ENCODE measurements at regions not wholly inside any gene's neighbourhood (a gene's known extent, or its start where the extent isn't known, plus 50 kb on each side); places are given as distances from the start of the nearest gene placed in this dataset.
A peak's percentile ranks its signal among the peaks of the same experiment; 100 is the strongest.
"Not testable (repeated sequence)": the region's sequence is repeated elsewhere in the genome, so short reads cannot be mapped to it uniquely, and the experiment has no call there.

DNA sequence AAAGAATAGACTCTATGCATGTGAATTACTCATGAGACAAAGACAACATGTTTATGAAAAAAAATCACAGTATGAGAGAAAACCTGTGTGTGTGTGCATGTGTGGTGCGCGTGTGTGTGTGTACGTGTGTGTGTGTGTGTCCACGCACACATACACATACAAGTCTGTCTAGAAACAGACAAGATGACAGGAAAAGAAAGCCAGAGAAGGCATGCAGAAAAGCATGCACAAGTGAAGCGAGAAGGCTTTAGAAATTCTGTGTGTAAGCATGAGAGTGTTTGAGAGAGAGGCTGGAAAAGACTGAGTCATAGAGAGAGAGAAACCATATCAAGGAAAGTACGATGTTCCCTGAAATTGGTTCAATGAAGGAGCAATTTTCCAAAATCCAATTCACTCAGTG, 566.4 kb upstream of the C16orf82 start:
- DNase-seq (ENCODE audit: low read depth) = no peak

DNA sequence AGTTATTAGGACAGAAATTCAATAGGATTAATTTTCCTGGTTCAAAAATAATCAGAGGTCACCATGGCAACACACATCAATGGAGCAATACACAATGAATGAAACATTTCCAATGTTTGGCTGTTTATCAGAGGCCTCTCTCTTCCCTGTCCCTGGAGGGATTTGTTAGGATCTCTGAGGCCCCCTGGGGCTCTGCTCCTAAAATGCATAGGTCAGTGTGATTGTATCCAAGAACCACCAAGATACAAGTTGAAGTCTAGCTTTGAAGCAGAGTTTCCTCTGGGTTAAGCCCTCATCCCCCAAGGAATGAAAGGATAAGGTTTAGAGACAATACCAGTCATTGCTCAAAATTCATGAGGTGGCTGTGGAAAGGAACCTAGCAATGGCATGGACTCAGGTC, 561.2 kb upstream of the C16orf82 start:
- DNase-seq (ENCODE audit: low read depth) = no peak

DNA sequence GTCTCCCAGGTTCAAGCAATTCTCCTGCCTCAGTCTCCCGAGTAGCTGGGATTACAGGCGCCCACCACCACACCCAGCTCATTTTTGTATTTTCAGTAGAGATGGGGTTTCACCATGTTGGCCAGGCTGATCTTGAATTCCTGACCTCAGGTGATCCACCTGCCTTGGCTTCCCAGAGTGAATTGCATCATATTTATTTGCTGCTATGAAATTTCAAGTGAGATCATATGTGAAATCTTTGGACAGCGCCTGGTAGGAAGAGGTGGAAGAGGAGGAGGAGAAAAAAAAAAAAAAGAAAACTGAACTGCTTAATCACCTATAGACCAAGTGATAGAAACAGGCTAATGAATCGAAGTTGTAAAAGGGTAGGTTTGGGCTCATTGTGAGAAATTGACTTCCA, 557.8 kb upstream of the C16orf82 start:
- DNase-seq (ENCODE audit: low read depth) = not testable (repeated sequence)

DNA sequence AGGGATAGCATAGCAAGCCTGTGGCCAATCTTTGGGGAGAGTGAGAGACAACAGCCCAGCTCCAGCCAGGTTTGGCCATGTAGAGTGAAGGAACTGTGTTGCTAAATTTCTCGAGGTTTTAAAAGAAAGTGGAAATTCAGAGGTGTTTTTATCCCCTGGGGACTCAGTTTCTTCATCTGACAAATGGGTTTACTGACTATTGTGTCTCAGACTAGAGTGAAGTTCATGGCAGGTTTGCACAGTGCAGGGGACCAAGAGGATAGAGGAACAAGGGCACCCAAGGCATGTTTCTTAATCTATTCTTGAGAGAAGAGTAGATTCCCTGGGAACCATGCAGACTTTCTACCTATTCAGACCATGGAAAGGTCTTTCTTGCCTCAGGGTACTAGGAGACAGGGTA, 555.8 kb upstream of the C16orf82 start:
- no peak for DNase-seq (ENCODE audit: low read depth)

DNA sequence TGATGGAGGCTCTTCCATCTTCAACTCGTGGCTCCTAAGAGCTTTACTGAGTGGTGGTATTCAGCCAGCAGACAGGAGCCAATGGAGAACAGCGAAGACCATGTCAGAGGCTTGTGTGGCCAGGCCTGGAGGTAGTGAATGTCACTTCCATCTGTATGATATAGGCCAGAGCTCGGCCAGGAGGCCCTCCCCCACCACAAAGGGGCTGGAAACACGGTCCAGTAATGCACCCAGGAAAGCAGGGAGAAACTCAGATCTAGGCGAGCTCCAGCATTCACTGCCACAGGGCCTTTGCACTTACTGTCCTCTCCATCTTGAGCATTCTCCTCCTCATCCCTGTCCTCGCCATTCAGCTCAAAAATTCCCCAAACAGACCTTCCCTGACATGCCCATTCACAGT, 555.3 kb upstream of the C16orf82 start:
- DNase-seq (ENCODE audit: low read depth) = no peak

DNA sequence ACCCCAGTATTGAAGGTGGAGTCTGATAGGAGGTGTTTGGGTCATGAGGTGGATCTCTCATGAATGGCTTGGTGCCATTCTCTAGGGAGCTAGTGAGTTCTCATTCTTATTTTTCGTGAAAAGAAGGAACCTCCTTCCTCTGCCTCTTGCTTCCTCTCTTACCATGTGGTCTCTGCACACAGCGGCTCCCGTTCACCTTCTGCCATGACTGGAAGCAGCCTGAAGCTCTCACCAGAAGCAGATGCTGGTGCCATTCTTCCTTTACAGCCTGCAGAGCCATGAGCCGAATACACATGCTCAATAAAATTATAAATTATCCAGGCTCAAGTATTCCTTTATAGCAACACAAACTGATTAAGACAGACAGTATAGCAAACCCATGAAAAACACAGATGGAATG, 545.1 kb upstream of the C16orf82 start:
- no peak for DNase-seq (ENCODE audit: low read depth)

DNA sequence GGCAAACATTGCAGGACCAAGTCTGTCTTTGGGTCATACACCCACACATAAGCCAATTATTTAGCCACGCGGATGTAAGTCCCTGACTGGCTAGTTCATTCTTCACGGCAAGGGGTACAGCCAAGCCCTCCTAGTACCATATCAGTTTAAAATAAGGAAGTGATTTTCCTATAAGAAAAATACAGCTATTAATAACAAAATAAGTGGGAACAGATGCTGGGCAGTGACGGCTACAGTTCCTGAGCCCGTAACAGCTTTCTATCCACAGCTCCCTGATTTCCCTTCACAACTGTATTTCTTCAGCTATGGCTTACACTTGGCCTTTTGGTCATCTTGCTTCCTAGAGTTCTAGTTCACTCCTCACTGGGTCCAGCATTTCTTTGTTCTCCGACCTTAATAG, 542.4 kb upstream of the C16orf82 start:
- DNase-seq (ENCODE audit: low read depth) = no peak

DNA sequence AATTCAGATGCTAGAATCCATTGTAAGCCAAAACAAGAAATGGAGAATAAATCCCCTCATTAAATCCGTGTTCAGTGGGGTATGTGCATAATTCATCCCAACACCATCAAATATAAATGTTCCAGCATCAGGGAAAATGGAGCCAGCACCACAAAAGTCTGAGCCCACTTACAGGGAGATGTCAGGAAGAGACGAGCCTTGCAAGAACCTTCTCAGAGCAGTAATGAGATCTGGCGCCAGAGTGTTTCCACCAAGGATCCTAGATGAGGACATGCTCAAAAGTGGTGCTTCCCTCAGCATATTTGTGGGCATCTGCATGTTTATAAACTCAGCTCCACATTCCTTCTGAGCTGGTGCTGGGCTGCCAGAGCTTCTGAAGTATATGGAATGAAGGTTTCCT, 541.9 kb upstream of the C16orf82 start:
- no peak for DNase-seq (ENCODE audit: low read depth)

DNA sequence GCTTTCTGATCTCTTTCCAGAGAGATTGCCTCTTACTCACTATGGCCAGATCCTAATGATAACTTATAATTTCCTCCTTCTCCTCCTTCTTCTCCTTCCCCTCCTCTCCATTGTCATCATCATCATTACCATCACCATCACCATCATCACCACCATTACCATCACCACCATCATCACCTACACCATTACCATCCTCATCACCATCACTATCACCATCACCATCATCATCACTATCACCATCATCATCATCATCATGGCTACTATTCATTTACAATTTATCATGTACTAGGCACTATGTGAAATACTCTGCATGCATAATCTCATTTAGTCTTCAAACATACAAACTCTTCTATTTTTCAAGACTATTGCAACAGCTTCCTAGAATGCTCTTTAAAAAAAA, 540.9 kb upstream of the C16orf82 start:
- no peak for DNase-seq (ENCODE audit: low read depth)

DNA sequence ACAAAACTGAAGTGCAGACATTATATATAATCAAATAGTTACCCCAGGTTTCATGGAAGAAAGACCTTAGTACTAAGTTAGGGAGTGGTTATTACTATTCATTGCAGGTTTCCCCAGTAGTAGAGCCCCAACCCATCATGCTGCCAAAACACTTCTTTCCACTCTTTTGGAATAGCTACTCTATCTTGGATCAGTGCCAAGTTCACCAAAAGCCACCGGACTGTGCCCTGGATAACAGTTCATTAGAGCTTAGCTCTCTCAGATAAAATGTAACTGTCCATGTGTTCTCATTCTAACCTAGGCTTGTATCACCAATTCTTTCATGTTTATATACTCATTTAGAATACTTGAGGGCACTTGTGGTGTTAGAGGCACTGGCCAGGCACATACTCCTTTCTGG, 540.1 kb upstream of the C16orf82 start:
- DNase-seq (ENCODE audit: low read depth) = no peak

DNA sequence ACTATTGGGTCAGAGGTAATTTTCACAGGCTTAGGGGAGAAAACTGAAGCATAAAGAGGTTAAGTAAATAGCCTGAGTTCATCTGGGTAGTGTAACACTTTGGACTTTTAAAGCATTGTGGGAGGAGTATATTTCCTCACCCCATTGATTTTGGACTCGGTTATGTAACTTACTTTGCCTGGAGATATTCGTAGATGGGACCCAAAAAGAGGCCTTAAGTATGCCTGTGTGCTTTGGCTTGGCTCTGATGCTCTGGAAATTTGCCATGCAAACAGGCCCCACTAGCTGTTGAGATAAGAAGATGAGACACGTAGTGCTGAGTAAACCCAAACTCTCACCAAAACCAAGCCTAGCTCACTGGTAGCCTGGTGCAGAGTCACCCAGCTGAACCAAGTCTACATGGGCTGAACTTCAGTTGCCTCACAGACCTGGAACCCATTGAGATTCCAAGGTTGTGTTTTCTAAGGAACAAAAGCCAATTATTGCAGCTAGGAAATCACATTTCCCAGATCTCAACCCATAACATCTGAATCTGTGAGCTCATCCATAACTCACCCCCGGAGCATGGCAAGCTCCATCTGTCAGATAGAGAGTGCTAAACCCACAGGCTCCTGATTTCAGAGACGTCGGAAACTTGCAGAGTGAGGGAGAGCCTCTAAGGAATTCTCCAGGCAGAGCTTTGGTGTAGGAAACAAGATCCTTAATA, 536.0 kb upstream of the C16orf82 start:
- DNase-seq (ENCODE audit: low read depth) = no peak

DNA sequence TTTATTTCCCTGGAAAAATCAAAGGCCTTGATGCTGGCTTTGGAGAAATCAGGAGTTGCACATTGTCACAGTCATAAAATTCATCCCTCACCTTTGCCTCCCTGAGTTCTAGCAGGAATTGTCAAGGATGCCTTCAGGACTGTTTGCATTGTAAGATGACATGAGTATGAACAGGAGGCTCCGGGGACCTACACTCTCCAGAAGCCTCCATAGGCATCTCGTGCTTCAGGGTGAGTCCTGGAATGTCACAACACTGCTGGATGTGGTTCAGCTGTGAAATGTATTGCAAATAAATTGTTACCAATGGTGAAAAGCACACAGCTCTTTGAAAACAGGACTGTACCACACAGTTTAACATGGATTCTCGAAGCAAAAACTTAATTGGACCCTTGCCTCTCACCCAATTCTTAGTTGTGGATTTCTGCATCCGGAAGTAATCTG, 535.4 kb upstream of the C16orf82 start:
- DNase-seq (ENCODE audit: low read depth) = no peak

DNA sequence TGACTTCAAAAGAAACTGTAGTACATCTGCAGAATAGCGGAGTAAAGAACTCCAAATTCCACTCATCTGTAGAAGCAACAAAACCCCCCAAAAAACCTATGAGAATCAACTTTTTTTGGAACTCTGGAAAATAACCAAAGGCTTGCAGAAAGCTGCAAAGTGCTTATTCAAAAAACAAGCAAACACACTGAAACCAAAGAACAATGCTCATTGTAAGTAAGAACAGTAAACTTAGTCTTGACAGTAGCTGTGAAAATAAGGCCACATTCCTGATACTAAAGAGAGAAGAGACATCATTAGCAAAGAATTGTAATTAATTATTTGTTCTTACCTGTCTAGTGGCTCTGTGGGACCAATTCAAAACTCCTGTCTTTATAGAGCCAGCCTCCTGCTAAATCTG, 534.3 kb upstream of the C16orf82 start:
- no peak for DNase-seq (ENCODE audit: low read depth)

DNA sequence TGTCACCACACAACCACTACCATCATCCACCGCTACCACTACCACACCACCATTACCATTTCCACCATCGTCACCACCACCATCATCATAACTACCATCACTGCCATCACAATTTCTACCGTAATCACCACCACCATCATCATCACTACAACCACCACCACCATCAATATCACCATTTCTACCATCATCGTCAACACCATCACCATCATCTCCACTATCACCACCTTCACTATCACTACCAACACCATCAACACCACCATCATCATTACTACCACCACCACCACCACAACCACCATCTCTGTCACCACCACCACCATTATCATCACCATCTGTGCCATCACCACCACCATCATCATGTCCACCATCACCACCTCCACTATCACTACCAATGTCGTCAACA, 524.5 kb upstream of the C16orf82 start:
- DNase-seq (ENCODE audit: low read depth) = no peak

DNA sequence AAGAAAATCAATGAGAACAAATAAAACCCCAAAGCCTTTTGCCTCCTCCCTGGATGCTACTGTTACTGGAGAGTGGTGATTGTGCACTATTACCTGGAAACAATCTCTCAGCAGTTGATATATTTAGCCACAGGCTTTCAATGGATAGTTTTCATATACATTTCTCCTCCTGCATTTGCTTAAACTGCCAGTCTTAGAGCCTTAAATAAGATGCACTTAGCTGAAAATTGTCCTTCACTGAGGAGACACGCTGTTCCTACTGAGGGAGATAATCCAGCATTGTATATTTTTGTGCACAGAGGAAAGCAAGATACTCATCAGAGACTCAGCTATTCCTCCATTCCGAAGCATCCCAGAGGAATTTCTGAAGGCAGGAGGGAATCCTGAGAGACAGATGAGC, 520.2 kb upstream of the C16orf82 start:
- DNase-seq (ENCODE audit: low read depth) = no peak

DNA sequence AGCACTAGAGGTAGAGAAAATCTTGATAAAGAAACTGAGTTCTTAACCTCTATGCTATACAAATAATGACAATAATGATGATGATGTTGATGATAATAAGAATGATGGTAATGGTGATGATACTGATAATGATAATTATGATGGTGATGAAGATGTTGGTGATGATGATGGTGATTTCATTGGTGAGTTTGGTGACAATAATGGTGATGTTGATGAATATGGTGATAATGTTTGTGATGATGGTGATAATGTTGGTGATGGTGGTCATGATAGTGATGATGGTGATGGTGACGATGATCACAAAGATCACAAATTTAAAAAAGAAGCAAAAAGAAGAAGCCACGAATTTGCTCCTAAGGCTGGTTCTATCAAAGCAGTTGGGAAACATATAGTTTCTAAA, 519.0 kb upstream of the C16orf82 start:
- no peak for DNase-seq (ENCODE audit: low read depth)

DNA sequence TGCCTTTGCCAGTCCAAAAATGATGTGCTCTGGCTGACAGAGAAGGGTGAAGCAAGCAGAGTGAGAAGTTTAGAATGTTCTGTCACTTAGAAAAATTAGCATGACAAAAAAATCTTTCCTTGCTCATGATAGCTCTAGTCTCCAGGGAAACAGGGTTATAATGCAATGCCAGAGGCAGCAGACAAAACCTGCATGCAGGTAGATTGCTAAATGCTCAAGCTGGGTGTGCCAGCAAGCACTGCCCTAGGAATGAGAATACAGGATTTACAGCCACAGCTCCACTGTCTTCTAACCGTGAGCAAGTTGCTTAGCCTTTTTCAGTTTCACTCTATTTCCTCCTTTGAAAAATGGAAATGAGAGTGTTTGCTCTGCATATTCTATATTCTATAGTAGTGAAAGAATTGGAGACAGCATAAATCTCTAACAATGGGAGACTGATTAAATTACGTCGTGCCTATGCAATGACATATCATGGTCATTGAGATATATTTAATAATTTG, 516.6 kb upstream of the C16orf82 start:
- DNase-seq (ENCODE audit: low read depth) = no peak

DNA sequence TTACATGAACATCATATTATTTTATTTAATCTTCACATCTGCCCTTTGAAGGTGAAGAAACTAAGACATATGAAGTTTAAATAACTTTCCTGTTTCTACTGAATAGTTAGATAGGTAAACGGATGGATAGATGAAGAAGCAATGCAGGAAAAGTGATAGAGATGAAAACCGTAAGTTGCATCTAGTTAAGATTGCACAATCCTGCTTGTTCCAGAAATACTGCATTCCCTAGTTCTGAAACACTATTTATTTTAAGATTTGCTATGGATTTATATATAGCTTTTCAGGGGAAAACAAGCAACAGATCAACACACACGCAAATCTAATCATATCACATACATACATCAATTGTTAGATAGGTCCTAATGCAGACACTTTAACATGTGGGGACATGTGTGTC, 512.7 kb upstream of the C16orf82 start:
- no peak for DNase-seq (ENCODE audit: low read depth)

DNA sequence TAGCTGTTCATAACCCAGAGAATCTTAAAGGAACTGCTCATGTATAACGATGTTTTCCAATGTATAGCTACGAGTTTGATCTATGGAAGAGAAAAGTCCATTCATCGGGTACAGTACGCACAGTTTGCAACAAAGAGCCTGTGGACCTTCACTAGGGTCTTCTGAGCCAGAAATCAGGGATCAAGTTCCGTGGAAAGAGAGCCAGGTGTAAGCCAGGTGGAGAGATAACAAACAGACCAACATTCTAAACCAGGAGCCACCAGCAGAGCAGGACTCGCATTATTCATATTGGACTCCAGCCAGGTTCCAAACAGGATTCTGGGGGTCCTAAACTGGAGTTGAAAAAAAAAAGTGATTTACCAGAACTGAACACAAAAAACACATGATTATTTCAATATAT, 505.4 kb upstream of the C16orf82 start:
- DNase-seq (ENCODE audit: low read depth) = no peak

DNA sequence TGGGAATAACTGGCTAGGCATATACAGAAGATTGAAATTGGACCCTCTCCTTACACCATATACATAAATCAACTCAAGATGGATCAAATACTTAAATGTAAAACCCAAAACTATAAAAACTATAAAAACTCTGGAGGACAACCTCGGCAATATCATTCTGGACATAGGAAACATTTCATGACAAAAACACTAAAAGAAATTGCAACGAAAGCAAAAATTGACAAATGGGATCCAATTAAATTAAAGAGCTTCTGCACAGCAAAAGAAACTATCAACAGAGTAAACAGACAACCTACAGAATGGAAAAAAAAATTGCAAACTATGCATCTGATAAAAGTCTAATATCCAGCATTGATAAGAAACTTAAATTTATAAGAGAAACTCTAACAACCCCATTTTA, 503.7 kb upstream of the C16orf82 start:
- DNase-seq (ENCODE audit: low read depth) = no peak

DNA sequence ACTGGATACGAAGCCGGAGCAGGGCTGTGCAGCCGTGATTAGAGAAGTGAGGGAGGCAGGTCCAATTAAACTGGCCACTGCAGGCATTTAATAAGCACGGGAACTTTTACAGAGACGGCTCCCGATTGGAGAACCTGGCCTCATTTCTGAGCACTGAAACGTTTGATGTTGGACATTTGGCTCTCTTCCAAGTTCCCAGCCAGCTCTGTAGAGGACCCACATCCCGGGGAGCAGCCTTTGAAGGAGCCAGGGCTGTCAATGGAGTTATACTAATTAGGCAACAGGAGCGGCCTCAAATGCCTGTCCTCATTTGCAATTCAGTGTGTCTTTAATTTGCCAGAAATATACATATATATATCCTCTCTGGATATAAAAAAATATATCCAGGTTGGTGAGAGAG, 499.4 kb upstream of the C16orf82 start:
- no peak for DNase-seq (ENCODE audit: low read depth)

DNA sequence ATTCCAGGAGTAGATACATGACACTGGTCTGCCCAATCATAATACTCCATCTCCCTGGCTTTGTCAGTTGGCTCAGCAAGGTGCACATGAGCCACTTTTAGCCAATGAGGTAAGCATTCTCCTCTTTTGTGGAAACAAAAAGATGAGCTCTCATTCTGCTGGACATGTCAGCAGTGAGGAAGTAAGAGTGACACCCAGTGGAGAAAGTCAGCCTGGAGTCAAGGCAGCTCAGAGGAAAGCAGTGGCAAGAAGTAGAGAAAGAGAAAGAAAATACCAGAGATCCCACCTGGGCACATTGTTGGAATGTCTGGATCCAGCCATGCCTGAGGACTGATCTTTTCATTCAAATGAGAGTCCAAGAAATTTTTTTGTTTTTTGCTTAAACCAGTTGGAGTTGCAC, 496.9 kb upstream of the C16orf82 start:
- peak; percentile 3 for DNase-seq (ENCODE audit: low read depth)

DNA sequence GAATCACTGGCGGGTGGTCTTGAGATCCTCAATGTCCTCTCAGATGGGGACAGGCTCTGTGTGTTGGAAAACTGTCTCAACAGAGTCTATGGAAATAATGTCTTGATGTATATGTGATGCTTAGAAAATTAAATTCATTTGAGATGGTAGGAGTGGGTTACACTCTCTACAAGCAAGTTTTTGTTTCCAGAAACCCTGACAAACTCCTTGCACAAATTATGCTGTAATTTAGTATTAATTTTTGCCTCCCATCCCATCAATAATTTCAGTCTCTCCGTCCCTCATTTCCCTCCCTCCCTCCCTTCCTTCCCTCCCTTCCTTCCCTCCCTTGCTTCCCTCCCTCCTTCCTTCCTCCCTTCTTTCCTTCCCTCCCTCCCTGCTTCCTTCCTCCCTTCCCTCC, 488.0 kb upstream of the C16orf82 start:
- DNase-seq (ENCODE audit: low read depth) = no peak

DNA sequence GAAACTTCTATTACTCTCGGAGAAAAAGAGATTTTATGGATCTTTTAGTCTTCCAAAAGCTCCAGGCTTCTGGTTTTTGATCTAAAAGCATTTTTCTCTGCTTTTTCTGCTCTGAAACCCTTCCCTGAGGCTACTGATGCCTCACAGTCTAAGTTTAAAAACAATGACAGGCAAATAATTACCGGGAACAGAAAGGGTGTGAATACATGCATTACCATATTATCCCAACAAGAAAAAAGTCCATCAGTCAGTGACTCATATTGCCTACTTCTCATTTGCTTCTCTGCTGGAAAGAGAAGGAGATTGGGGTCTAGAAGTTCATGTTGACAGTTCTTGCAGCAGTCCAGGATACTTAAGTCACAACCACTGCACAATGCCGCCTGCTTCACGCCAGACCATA, 482.9 kb upstream of the C16orf82 start:
- no peak for DNase-seq (ENCODE audit: low read depth)
